GM21515 (cell line): ENCODE measurements at regions not wholly inside any gene's neighbourhood (a gene's known extent, or its start where the extent isn't known, plus 50 kb on each side); places are given as distances from the start of the nearest gene placed in this dataset.

Experiments used
- ATAC-seq: cut with Tn5 transposase; IDR thresholded peaks from one replicate; pipeline ENCODE4 v1.9.1; 2021; ENCODE audit not compliant: unreplicated experiment

- ATAC-seq, result no peak
Measured at GRCh38 chr18:25962919-25963318, 127.5 kb downstream of the SS18 start.

- ATAC-seq, result no peak
Measured at GRCh38 chr18:25962176-25962575, 128.2 kb downstream of the SS18 start.

GRCh38 chr18:25957017-25957416 is 133.4 kb downstream of the SS18 start:
- ATAC-seq, result no peak

- ATAC-seq, result no peak
Measured at GRCh38 chr18:25953111-25953510, 137.3 kb downstream of the SS18 start.

GRCh38 chr18:25950321-25950720 is 140.1 kb downstream of the SS18 start:
- no peak for ATAC-seq

- ATAC-seq, result no peak
Measured at GRCh38 chr18:25946540-25946939, 143.9 kb downstream of the SS18 start.

- no peak for ATAC-seq
Measured at GRCh38 chr18:25935356-25935755, 155.1 kb downstream of the SS18 start.

- no peak for ATAC-seq
Measured at GRCh38 chr18:25931126-25931525, 159.3 kb downstream of the SS18 start.

- no peak for ATAC-seq
Measured at GRCh38 chr18:25929787-25930186, 160.6 kb downstream of the SS18 start.

- no peak for ATAC-seq
Measured at GRCh38 chr18:25927830-25928229, 162.6 kb downstream of the SS18 start.

GRCh38 chr18:25923193-25923592 is 167.2 kb downstream of the SS18 start:
- ATAC-seq, result no peak

- no peak for ATAC-seq
Measured at GRCh38 chr18:25921677-25922421, 168.6 kb downstream of the SS18 start.

- ATAC-seq, result no peak
Measured at GRCh38 chr18:25915907-25916306, 174.5 kb downstream of the SS18 start.

GRCh38 chr18:25898965-25899364 is 191.4 kb downstream of the SS18 start:
- ATAC-seq, result no peak

- no peak for ATAC-seq
Measured at GRCh38 chr18:25896956-25897355, 193.5 kb downstream of the SS18 start.

GRCh38 chr18:25896178-25896780 is 194.1 kb downstream of the SS18 start:
- peak; percentile 82 for ATAC-seq

GRCh38 chr18:25895518-25895917 is 194.9 kb downstream of the SS18 start:
- no peak for ATAC-seq

- no peak for ATAC-seq
Measured at GRCh38 chr18:25886283-25886682, 204.1 kb downstream of the SS18 start.

- no peak for ATAC-seq
Measured at GRCh38 chr18:25883091-25883490, 207.3 kb downstream of the SS18 start.

GRCh38 chr18:25881149-25881548 is 209.3 kb downstream of the SS18 start:
- no peak for ATAC-seq

- ATAC-seq, result no peak
Measured at GRCh38 chr18:25880441-25880840, 210.0 kb downstream of the SS18 start.

- no peak for ATAC-seq
Measured at GRCh38 chr18:25876330-25876948, 214.0 kb downstream of the SS18 start.
